ENCODE measurements at regions not wholly inside any gene's neighbourhood (a gene's known extent, or its start where the extent isn't known, plus 50 kb on each side); places are given as distances from the start of the nearest gene placed in this dataset.

GRCh38 chr9:74032421-74032820, 464.7 kb upstream of the RORB start:
- DNase-seq (ENCODE audit: low read depth, low spot score) = no peak
- no peak for TF ChIP-seq CTCF (conservative IDR thresholded peaks at IDR 0.05)
- H3K9me3 Mint-ChIP-seq = no peaks in the 10 kb centered on the region
- H3K27me3 Mint-ChIP-seq (ENCODE audit: low read depth) = no peaks in the 10 kb centered on the region
- peaks cover 18% of the 10 kb centered on the region for H3K4me1 Mint-ChIP-seq
- H3K27ac Mint-ChIP-seq (ENCODE audit: unreplicated experiment) = no peak overlapping the region
- no peak overlapping the region for H3K4me3 Mint-ChIP-seq
- no peaks in the 10 kb centered on the region for H3K36me3 Mint-ChIP-seq (ENCODE audit: low read depth)

GRCh38 chr9:74035786-74036185, 461.3 kb upstream of the RORB start:
- no peak for TF ChIP-seq CTCF (conservative IDR thresholded peaks at IDR 0.05)
- Mint-ChIP-seq H3K36me3 (ENCODE audit: low read depth) (no peaks in the 10 kb centered on the region), H3K27ac (ENCODE audit: unreplicated experiment) (no peak overlapping the region), H3K4me1 (peaks cover 18% of the 10 kb centered on the region), H3K4me3 (no peak overlapping the region), H3K27me3 (ENCODE audit: low read depth) (no peaks in the 10 kb centered on the region), H3K9me3 (no peaks in the 10 kb centered on the region)
- no peak for DNase-seq (ENCODE audit: low read depth, low spot score)

GRCh38 chr9:74036549-74037231, 460.4 kb upstream of the RORB start:
- no peak for DNase-seq (ENCODE audit: low read depth, low spot score)
- Mint-ChIP-seq H3K27me3 (ENCODE audit: low read depth) (no peaks in the 10 kb centered on the region), H3K27ac (ENCODE audit: unreplicated experiment) (no peak overlapping the region), H3K9me3 (no peaks in the 10 kb centered on the region), H3K4me1 (peaks cover 18% of the 10 kb centered on the region), H3K4me3 (no peak overlapping the region), H3K36me3 (ENCODE audit: low read depth) (no peaks in the 10 kb centered on the region)
- no peak for TF ChIP-seq CTCF (conservative IDR thresholded peaks at IDR 0.05)

- DNase-seq (ENCODE audit: low read depth, low spot score) = no peak
- Mint-ChIP-seq H3K27me3 (ENCODE audit: low read depth) (no peaks in the 10 kb centered on the region), H3K4me3 (no peak overlapping the region), H3K4me1 (peaks cover 18% of the 10 kb centered on the region), H3K9me3 (no peaks in the 10 kb centered on the region), H3K36me3 (ENCODE audit: low read depth) (no peaks in the 10 kb centered on the region), H3K27ac (ENCODE audit: unreplicated experiment) (no peak overlapping the region)
- TF ChIP-seq CTCF (conservative IDR thresholded peaks at IDR 0.05) = no peak
These were observed 459.9 kb upstream of the RORB start for GRCh38 chr9:74037274-74037673.

GRCh38 chr9:74041588-74041987, 455.5 kb upstream of the RORB start:
- TF ChIP-seq CTCF (conservative IDR thresholded peaks at IDR 0.05) = no peak
- Mint-ChIP-seq H3K27ac (ENCODE audit: unreplicated experiment) (no peak overlapping the region), H3K4me3 (no peak overlapping the region), H3K4me1 (peaks cover 4% of the 10 kb centered on the region), H3K36me3 (ENCODE audit: low read depth) (no peaks in the 10 kb centered on the region), H3K27me3 (ENCODE audit: low read depth) (no peaks in the 10 kb centered on the region), H3K9me3 (peaks cover 2% of the 10 kb centered on the region)
- no peak for DNase-seq (ENCODE audit: low read depth, low spot score)

Measured in neural crest cell (in vitro differentiated cells).